CD4-positive, alpha-beta T cell treated with Interferon alpha-2 for 1 hour (primary cell): ENCODE measurements at regions not wholly inside any gene's neighbourhood (a gene's known extent, or its start where the extent isn't known, plus 50 kb on each side); places are given as distances from the start of the nearest gene placed in this dataset.
"Not testable (repeated sequence)": the region's sequence is repeated elsewhere in the genome, so short reads cannot be mapped to it uniquely, and the experiment has no call there.

Source experiments
- DNase-seq, 2 donors: peaks; one replicate each; pipeline ENCODE4 v3.0.0-alpha.2; 2020 to 2022

GRCh38 chr15:70522323-70522966, 240.9 kb downstream of the UACA start:
- DNase-seq, result no peak

DNA sequence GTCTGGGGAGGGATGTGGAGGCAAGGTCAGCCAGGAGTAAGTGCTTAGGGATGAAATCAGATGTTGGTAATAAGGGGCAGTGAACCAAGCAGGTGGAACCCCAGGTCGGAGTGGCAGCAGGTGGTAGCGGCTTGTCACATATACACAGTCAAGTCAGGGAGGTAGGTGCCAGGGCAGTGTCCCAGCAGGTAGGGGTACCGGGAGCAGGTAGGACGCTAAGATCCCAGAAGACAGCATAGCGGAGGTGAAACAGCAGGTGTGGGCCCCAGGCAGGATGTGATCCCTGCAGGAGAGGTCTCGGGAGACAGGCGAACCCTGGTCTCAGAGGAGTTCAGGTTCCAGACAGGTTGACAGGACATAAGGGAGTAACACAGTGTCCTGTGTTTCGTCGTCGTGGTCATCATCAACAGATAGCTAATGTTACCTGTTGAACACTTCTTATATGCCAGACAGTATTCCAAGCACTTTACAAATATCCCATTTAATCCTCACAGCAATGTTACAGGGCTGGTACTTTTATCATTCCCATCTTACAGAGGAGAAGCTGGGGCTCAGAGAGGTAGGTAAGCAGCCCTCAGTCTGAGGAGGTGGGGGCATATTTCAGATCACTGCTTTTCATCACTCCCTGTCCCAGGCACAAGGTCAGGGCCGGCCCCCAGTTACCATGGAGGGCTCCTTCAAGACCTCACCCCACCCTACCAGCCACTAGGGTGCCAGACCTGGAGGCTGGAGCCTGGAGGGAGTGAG, 241.6 kb downstream of the UACA start:
- DNase-seq, result no peak

GRCh38 chr15:70519616-70520015, 243.7 kb downstream of the UACA start:
- DNase-seq, result no peak

GRCh38 chr15:70519004-70519365, 244.4 kb downstream of the UACA start:
- DNase-seq, result no peak

- DNase-seq, result no peak
Measured at GRCh38 chr15:70518201-70519003, 245.0 kb downstream of the UACA start.

GRCh38 chr15:70517194-70517590, 246.2 kb downstream of the UACA start:
- DNase-seq, result no peak

GRCh38 chr15:70516408-70517193, 246.8 kb downstream of the UACA start:
- DNase-seq, result no peak

- no peak for DNase-seq
Measured at GRCh38 chr15:70514251-70514650, 249.1 kb downstream of the UACA start.

DNA sequence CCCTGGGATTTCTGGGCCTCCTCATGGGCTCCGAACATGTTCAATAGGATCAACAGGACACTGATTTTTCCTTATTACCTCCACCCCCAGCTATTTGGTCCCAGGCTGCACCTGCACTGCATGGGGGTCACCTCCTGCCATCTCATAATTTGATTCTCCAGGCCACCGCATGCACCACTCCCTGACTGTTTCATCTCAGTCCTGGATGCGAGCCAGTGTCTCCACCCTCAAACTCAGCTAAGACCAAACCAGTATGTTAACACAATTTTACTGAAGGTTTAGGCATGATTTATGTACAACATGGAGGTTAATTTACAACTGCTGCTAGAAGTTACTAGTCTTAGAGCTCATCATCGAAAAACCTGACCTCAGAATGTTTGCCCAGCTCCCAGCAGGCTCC, 249.5 kb downstream of the UACA start:
- DNase-seq, result no peak

- DNase-seq, result peak; percentile 67 to 70
Measured at GRCh38 chr15:70512772-70513362, 250.5 kb downstream of the UACA start.

GRCh38 chr15:70511972-70512587, 251.3 kb downstream of the UACA start:
- DNase-seq, result not testable (repeated sequence)

DNA sequence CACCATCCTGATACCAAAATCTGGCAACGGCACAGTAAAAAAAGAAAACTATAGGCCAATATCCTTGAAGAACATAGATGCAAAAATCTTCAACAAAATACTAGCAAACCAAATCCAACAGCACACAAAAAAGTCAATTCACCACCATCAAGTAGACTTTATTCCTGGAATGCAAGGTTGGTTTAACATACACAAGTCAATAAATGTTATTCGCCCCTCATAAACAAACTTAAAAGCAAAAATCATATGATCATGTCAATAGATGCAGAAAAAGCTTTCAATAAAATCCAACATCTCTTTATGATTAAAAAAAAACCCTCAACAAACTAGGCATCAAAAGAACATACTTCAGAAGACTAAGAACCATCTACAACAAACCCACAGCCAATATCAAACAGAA, 252.9 kb downstream of the UACA start:
- DNase-seq, result no peak

DNA sequence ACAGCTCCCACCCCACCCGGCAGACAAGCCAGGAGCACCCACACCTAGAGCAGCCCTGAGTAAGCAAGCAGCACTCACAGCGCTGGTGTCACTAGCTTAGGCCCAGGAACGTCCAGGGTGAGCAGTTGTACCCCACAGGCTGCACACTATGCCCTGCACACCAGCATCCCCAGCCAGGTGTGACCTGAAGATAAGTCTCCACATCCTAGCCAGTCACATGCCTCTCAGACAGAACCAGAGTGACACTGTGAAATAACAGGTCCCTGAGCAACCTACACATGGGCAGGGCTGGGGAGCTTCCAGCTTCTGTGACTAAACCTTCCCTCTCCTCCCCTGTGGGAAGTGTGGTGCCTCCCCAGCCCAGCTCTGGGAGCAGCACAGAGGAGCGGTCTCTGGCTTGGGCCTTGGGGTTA, 253.6 kb downstream of the UACA start:
- no peak for DNase-seq

- DNase-seq, result peak; percentile 39 to 62
Measured at GRCh38 chr15:70509282-70509662, 254.1 kb downstream of the UACA start.

DNA sequence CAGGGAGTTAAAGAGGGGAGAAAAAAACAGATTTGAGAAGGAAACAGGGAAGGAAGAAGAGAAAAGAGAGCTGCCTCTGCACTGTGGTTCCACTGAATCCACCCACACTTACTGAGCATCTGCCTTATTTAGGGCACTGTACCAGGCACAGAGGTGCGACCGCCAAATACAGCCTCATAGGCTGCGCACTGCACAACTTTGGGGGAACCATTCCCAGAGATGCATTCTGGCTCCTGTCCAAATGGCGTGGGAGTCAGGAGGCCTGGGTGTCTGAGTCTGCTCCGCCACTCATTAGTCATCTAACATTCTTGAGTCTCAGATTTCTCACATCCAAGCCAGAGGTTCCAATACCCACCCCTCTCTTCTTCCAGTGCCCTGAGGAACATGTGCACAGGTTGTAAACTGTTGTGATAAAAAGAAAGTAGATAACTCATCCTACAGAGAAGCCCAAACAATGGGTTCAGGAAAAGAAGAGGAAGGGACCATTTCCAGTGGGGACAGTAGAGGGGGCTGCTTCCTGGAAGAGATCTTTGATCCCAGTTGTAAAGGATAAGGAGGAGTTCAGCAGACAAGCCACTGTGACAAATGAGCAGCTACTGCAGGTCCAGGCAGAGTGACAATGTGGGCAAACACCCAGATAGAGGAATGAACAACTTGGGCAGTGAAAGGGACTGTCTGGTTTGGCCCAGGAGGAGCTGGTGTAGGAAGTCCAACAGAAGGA, 254.6 kb downstream of the UACA start:
- DNase-seq, result no peak

DNA sequence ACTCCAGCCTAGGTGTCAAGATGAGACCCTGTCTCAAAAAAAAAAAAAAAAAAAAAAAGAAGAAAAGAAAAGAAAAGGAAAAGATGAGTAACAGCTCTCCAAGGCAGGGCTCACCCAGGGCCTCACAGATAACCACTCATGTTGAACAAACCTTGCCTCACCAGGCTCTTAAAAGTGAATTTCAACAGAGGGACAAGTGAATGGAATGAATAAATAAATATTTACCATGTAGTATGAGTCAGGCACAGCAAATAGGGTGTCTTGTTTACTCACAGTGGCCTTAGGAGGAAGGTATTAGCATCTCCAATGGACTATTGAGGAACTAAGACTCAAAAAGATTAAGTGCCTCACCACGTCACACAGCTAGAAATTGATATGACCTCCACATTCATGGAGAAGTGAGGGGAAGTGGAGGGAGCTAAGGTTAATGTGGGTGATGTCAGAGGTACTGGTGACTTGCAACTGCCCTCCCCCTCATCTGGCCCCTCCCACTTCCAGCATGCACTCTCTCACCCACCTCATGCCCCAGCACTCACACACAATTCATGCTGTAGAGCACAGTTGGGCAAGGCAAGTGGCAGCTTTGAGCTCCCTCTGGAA, 255.5 kb downstream of the UACA start:
- DNase-seq, result peak; percentile 34 to 77

DNA sequence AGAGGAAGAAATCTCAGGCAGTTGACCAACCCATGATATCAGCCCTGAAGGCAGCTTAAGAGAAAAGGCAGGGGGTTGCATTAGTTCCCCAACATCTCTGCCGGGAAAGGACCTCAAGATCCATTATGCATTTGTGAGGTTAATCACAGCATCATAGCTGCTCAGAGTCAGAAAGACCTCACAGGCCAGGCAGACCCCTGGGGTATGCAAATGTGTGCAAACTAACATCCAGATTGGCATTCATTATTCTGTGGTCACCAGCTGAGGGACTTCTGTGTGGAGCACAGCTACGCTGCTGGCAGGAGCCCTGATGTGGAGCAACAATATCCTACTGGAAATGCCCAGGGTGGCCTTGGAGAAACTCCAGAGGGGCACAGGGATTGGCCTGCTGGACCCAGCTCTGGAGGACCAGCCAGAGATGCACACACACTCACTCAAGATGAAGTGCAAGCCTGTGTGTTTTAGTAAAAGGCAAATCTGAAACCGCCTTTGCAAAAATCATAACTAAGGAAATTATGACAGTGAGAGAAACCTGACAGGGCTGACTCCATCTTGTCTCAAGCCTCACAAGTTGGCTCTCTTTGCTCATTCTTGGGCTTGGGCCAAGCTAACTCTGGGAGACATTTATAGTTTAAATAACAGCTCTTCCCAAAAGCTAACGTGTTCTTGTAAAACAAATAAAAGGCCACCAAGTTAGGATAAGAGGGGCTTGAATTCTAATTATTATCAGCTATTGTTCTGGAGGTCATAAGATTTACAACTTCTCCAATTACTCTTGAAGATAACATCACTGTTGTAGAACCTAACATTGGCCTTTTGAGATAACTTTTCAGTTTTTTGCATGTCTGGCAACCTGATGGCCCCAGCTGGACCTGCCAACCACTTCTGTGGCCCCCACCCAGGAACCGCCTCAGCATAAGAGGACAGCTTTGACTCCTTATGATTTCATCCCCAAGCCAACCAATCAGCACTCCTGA, 257.1 kb downstream of the UACA start:
- no peak for DNase-seq

DNA sequence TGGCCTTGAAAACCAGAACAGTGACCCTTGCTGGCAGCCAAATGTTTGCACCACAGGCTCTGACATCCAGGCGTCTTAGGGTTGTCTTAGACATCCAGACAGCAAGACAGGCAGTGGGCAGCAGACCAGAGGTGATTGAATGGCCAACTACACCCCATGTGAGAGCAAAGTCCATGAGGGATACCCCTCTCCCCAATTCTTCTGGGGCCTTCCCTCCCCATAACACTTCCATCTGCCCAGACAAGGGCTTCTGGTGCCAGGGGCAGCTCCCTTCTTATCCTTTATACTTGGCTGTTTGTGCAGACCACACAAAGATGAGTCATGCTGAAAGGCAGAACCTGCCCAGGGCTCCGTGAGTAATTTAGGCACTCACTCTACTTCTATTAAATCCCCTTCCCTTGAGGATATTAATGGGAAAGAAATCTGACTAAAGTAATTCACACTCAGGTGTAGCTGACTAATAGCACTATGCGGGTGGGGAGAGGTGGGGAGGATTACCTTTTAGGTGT, 257.9 kb downstream of the UACA start:
- DNase-seq, result peak in 1 of 2 donors; percentile 32

GRCh38 chr15:70504988-70505387, 258.4 kb downstream of the UACA start:
- DNase-seq, result no peak
